KMS-11 (cell line): ENCODE measurements at regions not wholly inside any gene's neighbourhood (a gene's known extent, or its start where the extent isn't known, plus 50 kb on each side); places are given as distances from the start of the nearest gene placed in this dataset.

Experiments
- H2AFZ ChIP-seq: fragments of 200-600 bp; sonication (generic); 2 replicates; pipeline ENCODE4 v1.6.1; 2016; ENCODE audit warnings: antibody characterized with exemption, mixed run types, low read depth
- H3K27ac ChIP-seq: fragments of 200-600 bp; sonication (generic); 2 replicates; pipeline ENCODE4 v1.6.1; 2016; ENCODE audit warnings: mild to moderate bottlenecking, mixed run types
- H3K27me3 ChIP-seq: fragments of 200-600 bp; sonication (generic); 2 replicates; pipeline ENCODE4 v1.6.1; 2017; ENCODE audit warnings: mild to moderate bottlenecking, low read depth, mixed run types, moderate library complexity; ENCODE audit not compliant: insufficient read depth
- H3K36me3 ChIP-seq: fragments of 200-600 bp; sonication (generic); 2 replicates; pipeline ENCODE4 v1.6.1; 2017; ENCODE audit warnings: mild to moderate bottlenecking, mixed run types; ENCODE audit not compliant: insufficient read depth
- H3K4me1 ChIP-seq: fragments of 200-600 bp; sonication (generic); 2 replicates; pipeline ENCODE4 v1.6.1; 2016; ENCODE audit warnings: mild to moderate bottlenecking, low read depth, mixed run types; ENCODE audit not compliant: poor library complexity, severe bottlenecking
- H3K4me2 ChIP-seq: fragments of 200-600 bp; sonication (generic); 2 replicates; pipeline ENCODE4 v1.7.0; 2016; ENCODE audit warnings: mild to moderate bottlenecking, mixed run types
- H3K4me3 ChIP-seq: fragments of 200-600 bp; sonication (generic); IDR thresholded peaks from 2 replicates; pipeline ENCODE4 v1.6.1; 2017; ENCODE audit warnings: low read depth, low read length, mixed read lengths; ENCODE audit not compliant: insufficient read depth
- H3K79me2 ChIP-seq: fragments of 200-600 bp; sonication (generic); 2 replicates; pipeline ENCODE4 v1.6.1; 2016; ENCODE audit warnings: low read depth, mixed run types; ENCODE audit not compliant: insufficient read depth
- H3K9ac ChIP-seq: fragments of 200-600 bp; sonication (generic); 2 replicates; pipeline ENCODE4 v1.6.1; 2016; ENCODE audit warnings: mild to moderate bottlenecking, mixed run types
- H4K20me1 ChIP-seq: fragments of 200-600 bp; sonication (generic); 2 replicates; pipeline ENCODE4 v1.6.1; 2016; ENCODE audit warnings: mild to moderate bottlenecking, mixed run types; ENCODE audit not compliant: insufficient read depth
- CTCF ChIP-seq: fragments of 200-600 bp; sonication (generic); conservative IDR thresholded peaks from 2 replicates; pipeline ENCODE4 v1.6.1; 2017; ENCODE audit warnings: low read depth, mild to moderate bottlenecking, antibody characterized with exemption, low read length, moderate library complexity, mixed read lengths

DNA sequence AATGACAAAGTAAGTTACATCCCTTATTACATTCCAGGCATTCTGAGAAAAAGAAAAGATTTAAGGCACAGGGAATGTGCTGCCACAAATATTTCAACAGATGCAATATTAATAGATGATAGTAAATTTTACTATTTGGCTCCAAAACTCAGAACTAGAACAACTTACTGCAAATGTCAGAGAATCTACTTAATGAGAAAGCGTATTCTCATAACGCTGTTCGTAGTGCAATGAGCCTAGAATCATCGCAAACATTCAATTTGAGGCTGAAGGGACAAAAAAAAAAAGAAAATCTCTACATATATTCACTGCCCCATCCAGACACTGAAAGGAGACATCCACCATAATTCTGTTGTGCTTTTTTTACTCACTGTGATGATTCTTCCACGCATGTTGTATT, 272.1 kb upstream of the DOK6 start:
- Histone ChIP-seq H2AFZ (no peak overlapping the region), H3K4me1 (no peaks in the 10 kb centered on the region), H3K27ac (no peak overlapping the region), H3K4me3 (no peak overlapping the region), H3K4me2 (no peak overlapping the region), H3K79me2 (no peaks in the 10 kb centered on the region), H4K20me1 (no peaks in the 10 kb centered on the region; the same call in 1 of the 2 replicates), H3K27me3 (no peaks in the 10 kb centered on the region), H3K36me3 (no peaks in the 10 kb centered on the region), H3K9ac (no peak overlapping the region)
- no peak for TF ChIP-seq CTCF

- no peak overlapping the region for H3K27ac ChIP-seq
- no peaks in the 10 kb centered on the region for H3K27me3 ChIP-seq
- H3K4me1 ChIP-seq, result no peaks in the 10 kb centered on the region
- no peaks in the 10 kb centered on the region for H3K79me2 ChIP-seq
- H3K9ac ChIP-seq, result no peak overlapping the region
- no peak for TF ChIP-seq CTCF
- H3K4me2 ChIP-seq, result no peak overlapping the region
- H4K20me1 ChIP-seq, result no peaks in the 10 kb centered on the region; the same call in 1 of the 2 replicates
- no peak overlapping the region for H2AFZ ChIP-seq
- no peaks in the 10 kb centered on the region for H3K36me3 ChIP-seq
- no peak overlapping the region for H3K4me3 ChIP-seq
Observed at GRCh38 chr18:69128978-69129377, 271.7 kb upstream of the DOK6 start.

DNA sequence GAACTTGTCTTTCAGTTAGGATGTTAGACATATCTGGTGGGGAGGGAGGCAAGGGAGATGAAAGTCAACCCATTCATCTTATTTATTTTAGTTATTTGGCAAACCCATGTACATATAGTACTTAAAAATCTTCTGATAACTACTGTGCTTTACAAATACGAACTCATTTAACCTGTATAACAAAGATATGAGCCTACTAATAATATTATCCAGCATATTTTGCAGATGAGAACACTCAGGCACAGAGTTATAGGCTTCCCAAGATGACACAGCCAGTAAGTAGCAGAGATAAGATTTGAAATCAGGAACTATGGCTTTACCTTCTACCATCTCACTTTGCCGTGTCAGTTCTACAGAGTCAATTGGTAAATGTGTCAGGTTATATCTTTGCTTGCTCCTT, 262.6 kb upstream of the DOK6 start:
- no peaks in the 10 kb centered on the region for H3K27me3 ChIP-seq
- H3K4me3 ChIP-seq, result no peak overlapping the region
- H3K4me2 ChIP-seq, result no peak overlapping the region
- no peak overlapping the region for H2AFZ ChIP-seq
- no peak overlapping the region for H3K9ac ChIP-seq
- no peaks in the 10 kb centered on the region for H3K4me1 ChIP-seq
- H4K20me1 ChIP-seq, result no peaks in the 10 kb centered on the region
- H3K27ac ChIP-seq, result no peak overlapping the region
- H3K36me3 ChIP-seq, result no peaks in the 10 kb centered on the region
- H3K79me2 ChIP-seq, result no peaks in the 10 kb centered on the region
- no peak for TF ChIP-seq CTCF

DNA sequence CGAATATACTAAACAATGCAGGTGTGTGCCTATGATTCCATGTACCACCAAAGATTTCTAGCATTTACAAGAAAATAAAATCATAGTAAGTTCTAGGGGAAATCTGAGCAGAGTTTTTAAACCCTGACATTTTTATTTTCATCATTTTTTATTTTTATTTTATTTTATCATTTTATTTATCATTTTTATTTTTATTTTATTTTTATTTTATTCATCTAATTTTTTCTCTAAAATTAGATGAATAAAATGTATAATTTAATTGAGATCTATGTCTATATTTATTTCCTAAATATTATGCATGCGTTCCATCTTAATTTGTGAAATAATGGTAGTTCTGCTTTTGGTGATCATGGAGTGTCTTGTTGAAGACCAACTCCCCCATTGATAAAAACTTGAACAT, 257.6 kb upstream of the DOK6 start:
- Histone ChIP-seq H3K4me3 (no peak overlapping the region), H3K36me3 (no peaks in the 10 kb centered on the region), H2AFZ (no peak overlapping the region), H3K27me3 (no peaks in the 10 kb centered on the region), H3K79me2 (no peaks in the 10 kb centered on the region), H4K20me1 (no peaks in the 10 kb centered on the region), H3K27ac (no peak overlapping the region), H3K9ac (no peak overlapping the region), H3K4me1 (no peaks in the 10 kb centered on the region), H3K4me2 (no peak overlapping the region)
- TF ChIP-seq CTCF, result no peak

DNA sequence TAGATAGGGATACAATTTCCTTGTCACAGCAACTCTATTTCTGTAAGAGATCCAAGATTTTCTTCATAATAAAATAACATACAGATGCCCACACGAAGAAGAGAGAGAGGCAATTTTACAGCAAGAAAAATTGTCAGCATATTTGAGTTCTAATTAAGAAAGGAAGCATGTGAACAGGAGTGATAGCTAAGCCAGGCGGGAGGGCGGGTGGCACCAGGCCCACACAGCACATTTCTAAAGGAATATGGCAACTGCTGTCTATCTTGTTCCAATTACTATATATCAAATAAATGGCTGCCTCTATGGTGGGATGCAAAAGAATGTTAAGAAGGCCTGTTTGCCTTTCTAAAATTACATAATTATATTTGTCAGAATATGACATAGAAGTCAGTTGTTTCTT, 248.3 kb upstream of the DOK6 start:
- no peak overlapping the region for H3K4me3 ChIP-seq
- H3K79me2 ChIP-seq, result no peaks in the 10 kb centered on the region
- H3K27me3 ChIP-seq, result no peaks in the 10 kb centered on the region
- no peaks in the 10 kb centered on the region for H4K20me1 ChIP-seq
- TF ChIP-seq CTCF, result no peak
- H3K4me1 ChIP-seq, result no peaks in the 10 kb centered on the region
- H3K4me2 ChIP-seq, result no peak overlapping the region
- H3K27ac ChIP-seq, result no peak overlapping the region
- no peaks in the 10 kb centered on the region for H3K36me3 ChIP-seq
- no peak overlapping the region for H3K9ac ChIP-seq
- H2AFZ ChIP-seq, result no peak overlapping the region
